GM12872 (cell line): ENCODE measurements at regions not wholly inside any gene's neighbourhood (a gene's known extent, or its start where the extent isn't known, plus 50 kb on each side); places are given as distances from the start of the nearest gene placed in this dataset.

Experiments used
- TF ChIP-seq, protein P1 (sequence below): IDR thresholded peaks from 3 replicates; pipeline ENCODE4 v1.5.1; 2011; ENCODE audit warnings: low read depth, mild to moderate bottlenecking, low read length, moderate library complexity; ENCODE audit not compliant: insufficient read depth

DNA sequence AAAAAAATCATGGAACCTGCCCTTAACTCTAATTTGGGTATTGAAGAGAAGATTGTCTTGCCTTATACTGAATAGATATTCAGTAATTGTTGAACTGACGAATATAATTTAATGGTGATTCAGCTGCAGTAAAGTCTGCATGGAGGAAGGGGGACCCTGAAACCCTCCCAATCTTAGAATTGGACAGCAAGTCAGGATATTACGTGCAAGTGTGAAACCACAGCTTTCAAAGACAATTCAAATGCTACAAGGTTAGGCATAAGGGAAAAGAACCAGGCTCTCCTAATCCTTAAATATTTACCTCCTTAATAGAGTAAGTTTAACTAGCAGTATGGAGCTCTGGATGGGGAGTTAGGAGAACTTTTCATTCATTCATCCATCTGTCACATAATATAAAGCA, 226.9 kb upstream of the TNP1 start:
- TF ChIP-seq, protein P1, sequence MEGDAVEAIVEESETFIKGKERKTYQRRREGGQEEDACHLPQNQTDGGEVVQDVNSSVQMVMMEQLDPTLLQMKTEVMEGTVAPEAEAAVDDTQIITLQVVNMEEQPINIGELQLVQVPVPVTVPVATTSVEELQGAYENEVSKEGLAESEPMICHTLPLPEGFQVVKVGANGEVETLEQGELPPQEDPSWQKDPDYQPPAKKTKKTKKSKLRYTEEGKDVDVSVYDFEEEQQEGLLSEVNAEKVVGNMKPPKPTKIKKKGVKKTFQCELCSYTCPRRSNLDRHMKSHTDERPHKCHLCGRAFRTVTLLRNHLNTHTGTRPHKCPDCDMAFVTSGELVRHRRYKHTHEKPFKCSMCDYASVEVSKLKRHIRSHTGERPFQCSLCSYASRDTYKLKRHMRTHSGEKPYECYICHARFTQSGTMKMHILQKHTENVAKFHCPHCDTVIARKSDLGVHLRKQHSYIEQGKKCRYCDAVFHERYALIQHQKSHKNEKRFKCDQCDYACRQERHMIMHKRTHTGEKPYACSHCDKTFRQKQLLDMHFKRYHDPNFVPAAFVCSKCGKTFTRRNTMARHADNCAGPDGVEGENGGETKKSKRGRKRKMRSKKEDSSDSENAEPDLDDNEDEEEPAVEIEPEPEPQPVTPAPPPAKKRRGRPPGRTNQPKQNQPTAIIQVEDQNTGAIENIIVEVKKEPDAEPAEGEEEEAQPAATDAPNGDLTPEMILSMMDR = no peak

DNA sequence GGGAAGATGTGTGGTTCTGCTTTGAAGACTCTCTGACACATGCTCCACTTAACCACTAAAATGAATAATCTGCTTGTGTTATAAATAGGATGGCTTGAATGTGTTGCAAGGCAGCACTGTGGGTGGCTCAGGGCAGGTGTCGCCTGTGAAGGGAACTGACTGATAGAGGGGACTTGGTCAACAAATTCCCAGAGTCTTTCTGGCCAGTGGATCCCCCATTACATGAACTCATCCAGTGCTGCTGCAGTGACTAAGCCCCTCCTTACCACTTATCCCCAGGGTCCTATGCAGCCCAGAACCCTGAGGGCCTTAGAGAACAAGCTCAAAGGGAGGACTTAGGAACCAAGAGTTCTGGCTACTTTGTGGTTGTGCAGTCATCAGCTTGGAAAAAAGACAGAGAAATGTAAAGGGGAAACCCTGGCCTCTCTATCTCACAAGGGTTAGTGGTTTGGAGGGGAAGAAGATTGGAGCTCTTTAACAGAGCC, 226.2 kb upstream of the TNP1 start:
- TF ChIP-seq, protein P1 = no peak

DNA sequence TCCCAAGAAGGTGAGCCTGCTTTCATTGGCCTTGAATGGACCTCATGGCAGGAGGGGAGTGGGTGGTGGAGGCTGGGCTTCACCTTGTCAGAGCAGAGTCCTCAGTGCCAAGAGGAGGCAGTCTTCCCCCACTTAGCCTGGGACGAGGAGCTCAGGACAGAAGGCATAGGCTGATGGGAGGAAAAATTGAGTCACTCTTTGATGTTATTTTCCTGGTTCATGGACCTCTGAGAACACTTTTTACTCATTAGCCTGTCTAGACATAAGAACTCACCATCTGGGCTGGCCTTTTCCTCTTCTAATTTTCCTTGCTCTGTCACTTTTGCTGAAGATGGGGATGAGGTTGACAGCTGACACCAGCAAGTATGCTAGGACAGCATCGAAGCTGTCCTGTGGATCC, 225.7 kb upstream of the TNP1 start:
- TF ChIP-seq, protein P1 = 0 out of 3 replicates have a peak, but pooled peaks have one; percentile 4

DNA sequence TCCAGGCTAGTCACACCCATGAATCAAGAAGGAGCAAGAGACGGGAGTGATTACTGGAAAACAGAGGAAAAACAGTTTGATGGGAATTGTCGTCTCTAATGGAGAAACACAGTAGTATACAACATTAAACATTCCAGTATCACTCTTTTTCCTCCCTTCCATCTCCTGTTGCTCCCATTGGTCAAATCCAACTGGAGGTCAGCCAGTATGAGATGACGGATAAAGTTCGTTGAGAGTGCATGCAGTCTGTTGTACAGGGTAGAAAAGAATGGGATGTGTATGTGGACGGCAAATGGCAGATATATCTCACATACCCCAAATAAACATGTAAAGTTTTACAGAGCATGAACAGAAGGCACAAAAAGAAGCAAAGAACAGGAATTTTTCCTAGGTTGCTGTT, 221.9 kb upstream of the TNP1 start:
- TF ChIP-seq, protein P1 = no peak

DNA sequence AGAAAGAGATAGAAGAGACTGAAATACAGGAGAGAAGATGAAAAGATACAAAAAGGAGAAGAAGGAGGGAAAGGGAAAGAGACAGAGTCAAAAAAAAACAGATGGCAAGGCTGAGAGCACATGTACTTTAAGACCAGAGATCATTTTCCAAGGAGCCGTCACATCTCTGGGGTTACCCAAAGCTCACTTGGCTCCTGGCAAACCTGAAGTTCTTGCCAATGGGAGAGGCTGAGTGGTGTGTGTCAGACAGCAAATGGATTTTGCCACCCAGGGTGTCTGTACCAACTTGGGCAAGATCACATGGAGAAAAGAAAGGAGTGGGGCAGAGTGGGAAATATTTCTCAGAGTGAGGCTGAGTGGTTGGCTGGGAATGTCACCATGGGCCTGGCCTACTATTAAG, 219.3 kb upstream of the TNP1 start:
- TF ChIP-seq, protein P1 = no peak

DNA sequence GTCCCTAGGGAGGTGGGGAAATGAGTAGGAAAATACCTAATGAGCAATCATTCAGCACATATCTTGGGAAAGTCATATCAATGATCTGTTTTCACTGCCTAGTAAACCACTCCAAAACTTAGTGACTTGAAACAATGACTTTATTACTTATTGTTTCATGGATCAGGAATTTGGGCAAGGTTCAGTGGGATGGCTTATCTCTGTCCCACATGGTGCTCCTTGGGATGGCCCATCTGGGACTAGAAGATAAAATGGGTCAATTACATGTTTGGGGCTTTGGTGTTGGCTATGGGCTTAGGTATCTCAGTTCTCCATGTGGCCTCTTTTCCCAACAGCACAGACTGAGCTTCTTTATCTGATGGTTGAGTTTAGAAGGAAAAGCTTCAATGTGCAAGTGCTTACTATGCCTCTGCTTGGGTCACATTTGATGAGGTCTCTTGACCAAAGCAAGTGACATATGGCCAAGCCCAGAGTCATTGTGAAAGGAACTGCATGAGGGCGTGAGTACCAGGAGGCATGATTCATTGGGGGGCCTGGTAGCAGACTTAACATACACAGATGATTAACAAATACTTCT, 218.1 kb upstream of the TNP1 start:
- TF ChIP-seq, protein P1 = no peak

DNA sequence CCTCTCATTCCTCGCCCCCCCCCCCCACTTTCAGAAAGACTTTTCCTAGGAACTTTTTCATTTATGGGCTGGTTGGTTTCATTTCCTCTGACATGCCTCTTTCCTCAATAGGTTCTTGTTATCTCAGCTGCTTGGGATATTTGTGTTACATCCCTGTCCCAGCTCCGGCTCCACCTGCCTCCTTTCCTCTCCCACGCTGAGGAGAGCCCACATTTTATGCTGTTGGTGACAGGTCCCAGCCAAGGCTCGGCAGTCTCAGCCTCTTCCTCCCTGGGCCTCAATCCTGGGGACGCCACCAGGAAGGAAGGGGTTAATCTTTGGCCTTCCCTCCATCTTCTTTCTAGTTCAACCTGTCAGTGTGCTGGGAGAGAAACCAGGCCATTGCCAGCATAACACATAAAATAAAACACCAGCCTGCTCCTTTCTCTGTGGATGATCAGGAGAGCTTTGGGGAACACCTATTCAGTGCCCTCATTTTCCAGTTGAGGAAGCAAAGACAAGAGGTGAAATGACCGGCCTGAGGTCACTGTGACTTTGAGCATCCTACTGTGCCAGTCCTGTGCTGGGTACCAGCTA, 216.9 kb upstream of the TNP1 start:
- TF ChIP-seq, protein P1 = no peak
